ENCODE measurements at regions not wholly inside any gene's neighbourhood (a gene's known extent, or its start where the extent isn't known, plus 50 kb on each side); places are given as distances from the start of the nearest gene placed in this dataset.

DNA sequence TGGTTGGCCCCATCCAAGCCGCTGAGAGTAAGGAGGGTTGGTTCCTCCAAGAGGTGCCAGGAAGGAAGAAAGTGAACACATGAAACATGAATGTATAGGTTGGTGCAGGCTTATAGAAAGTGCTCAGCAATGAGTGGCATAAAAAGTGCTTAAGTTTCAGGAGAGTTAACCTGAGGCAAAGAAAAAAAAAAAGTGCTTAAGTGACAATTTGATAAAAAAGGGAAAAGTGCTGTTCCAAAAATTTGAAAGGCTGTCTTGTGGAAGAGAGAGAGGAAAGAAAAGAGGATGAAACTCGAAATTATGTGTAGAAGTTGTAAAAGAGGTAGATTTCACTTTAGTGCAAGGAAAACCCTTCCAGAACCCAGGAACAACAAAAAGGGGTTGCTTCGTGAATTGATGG is 85.5 kb upstream of the MAP4K4 start:
- TF ChIP-seq, protein P1, sequence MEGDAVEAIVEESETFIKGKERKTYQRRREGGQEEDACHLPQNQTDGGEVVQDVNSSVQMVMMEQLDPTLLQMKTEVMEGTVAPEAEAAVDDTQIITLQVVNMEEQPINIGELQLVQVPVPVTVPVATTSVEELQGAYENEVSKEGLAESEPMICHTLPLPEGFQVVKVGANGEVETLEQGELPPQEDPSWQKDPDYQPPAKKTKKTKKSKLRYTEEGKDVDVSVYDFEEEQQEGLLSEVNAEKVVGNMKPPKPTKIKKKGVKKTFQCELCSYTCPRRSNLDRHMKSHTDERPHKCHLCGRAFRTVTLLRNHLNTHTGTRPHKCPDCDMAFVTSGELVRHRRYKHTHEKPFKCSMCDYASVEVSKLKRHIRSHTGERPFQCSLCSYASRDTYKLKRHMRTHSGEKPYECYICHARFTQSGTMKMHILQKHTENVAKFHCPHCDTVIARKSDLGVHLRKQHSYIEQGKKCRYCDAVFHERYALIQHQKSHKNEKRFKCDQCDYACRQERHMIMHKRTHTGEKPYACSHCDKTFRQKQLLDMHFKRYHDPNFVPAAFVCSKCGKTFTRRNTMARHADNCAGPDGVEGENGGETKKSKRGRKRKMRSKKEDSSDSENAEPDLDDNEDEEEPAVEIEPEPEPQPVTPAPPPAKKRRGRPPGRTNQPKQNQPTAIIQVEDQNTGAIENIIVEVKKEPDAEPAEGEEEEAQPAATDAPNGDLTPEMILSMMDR (IDR thresholded peaks at IDR 0.05): no peak
- no peak for TF ChIP-seq POLR2A (IDR thresholded peaks at IDR 0.05)
